ENCODE measurements at regions not wholly inside any gene's neighbourhood (a gene's known extent, or its start where the extent isn't known, plus 50 kb on each side); places are given as distances from the start of the nearest gene placed in this dataset.

- Mint-ChIP-seq H3K27ac (ENCODE audit: low read depth) (no peak overlapping the region), H3K27me3 (no peaks in the 10 kb centered on the region), H3K36me3 (ENCODE audit: insufficient read depth) (no peaks in the 10 kb centered on the region), H3K9me3 (peaks cover 16% of the 10 kb centered on the region), H3K4me1 (no peaks in the 10 kb centered on the region), H3K4me3 (no peak overlapping the region)
- DNase-seq (ENCODE audit: low spot score in 2 of 2) (no peak), ATAC-seq (replicated peaks; ENCODE audit: extremely low read depth, poor library complexity, severe bottlenecking) (no peak)
These were observed 231.9 kb upstream of the SEMA6D start for GRCh38 chr15:47485419-47485818.

- H3K27ac Mint-ChIP-seq (ENCODE audit: low read depth): no peak overlapping the region
- H3K27me3 Mint-ChIP-seq: no peaks in the 10 kb centered on the region
- H3K36me3 Mint-ChIP-seq (ENCODE audit: insufficient read depth): no peaks in the 10 kb centered on the region
- ATAC-seq (replicated peaks; ENCODE audit: extremely low read depth, poor library complexity, severe bottlenecking): no peak
- DNase-seq (ENCODE audit: low spot score in 2 of 2): no peak
- H3K9me3 Mint-ChIP-seq: peaks cover 12% of the 10 kb centered on the region
- no peaks in the 10 kb centered on the region for H3K4me1 Mint-ChIP-seq
- H3K4me3 Mint-ChIP-seq: no peak overlapping the region
These were observed 231.3 kb upstream of the SEMA6D start for GRCh38 chr15:47486040-47486439.

GRCh38 chr15:47492195-47492594 is 225.1 kb upstream of the SEMA6D start:
- no peak overlapping the region for H3K4me3 Mint-ChIP-seq
- DNase-seq (ENCODE audit: low spot score in 2 of 2) (no peak), ATAC-seq (replicated peaks; ENCODE audit: extremely low read depth, poor library complexity, severe bottlenecking) (no peak)
- H3K9me3 Mint-ChIP-seq: peaks cover 8% of the 10 kb centered on the region
- no peaks in the 10 kb centered on the region for H3K4me1 Mint-ChIP-seq
- no peaks in the 10 kb centered on the region for H3K27me3 Mint-ChIP-seq
- H3K36me3 Mint-ChIP-seq (ENCODE audit: insufficient read depth): no peaks in the 10 kb centered on the region
- H3K27ac Mint-ChIP-seq (ENCODE audit: low read depth): no peak overlapping the region

GRCh38 chr15:47493357-47494247 is 223.7 kb upstream of the SEMA6D start:
- Mint-ChIP-seq H3K4me1 (no peaks in the 10 kb centered on the region), H3K9me3 (peaks cover 2% of the 10 kb centered on the region)

GRCh38 chr15:47496343-47497185 is 220.7 kb upstream of the SEMA6D start:
- Mint-ChIP-seq H3K4me1 (no peaks in the 10 kb centered on the region), H3K4me3 (no peak overlapping the region), H3K27ac (ENCODE audit: low read depth) (no peak overlapping the region), H3K36me3 (ENCODE audit: insufficient read depth) (no peaks in the 10 kb centered on the region), H3K27me3 (no peaks in the 10 kb centered on the region), H3K9me3 (no peaks in the 10 kb centered on the region)
- ATAC-seq (replicated peaks; ENCODE audit: extremely low read depth, poor library complexity, severe bottlenecking) (no peak), DNase-seq (ENCODE audit: low spot score in 2 of 2) (no peak)

More at GRCh38 chr15:47493357-47494247, 223.7 kb upstream of the SEMA6D start:
- Mint-ChIP-seq H3K4me3 (no peak overlapping the region), H3K27ac (ENCODE audit: low read depth) (no peak overlapping the region), H3K36me3 (ENCODE audit: insufficient read depth) (no peaks in the 10 kb centered on the region), H3K27me3 (no peaks in the 10 kb centered on the region)
- ATAC-seq (replicated peaks; ENCODE audit: extremely low read depth, poor library complexity, severe bottlenecking) (no peak), DNase-seq (ENCODE audit: low spot score in 2 of 2) (no peak)

GRCh38 chr15:47500842-47501241 is 216.5 kb upstream of the SEMA6D start:
- no peak for ATAC-seq (replicated peaks; ENCODE audit: extremely low read depth, poor library complexity, severe bottlenecking)
- Mint-ChIP-seq H3K27ac (ENCODE audit: low read depth) (no peak overlapping the region), H3K9me3 (peaks cover 5% of the 10 kb centered on the region), H3K27me3 (no peaks in the 10 kb centered on the region), H3K36me3 (ENCODE audit: insufficient read depth) (no peaks in the 10 kb centered on the region), H3K4me1 (no peaks in the 10 kb centered on the region), H3K4me3 (no peak overlapping the region)
- DNase-seq (ENCODE audit: low spot score in 2 of 2): no peak

DNA sequence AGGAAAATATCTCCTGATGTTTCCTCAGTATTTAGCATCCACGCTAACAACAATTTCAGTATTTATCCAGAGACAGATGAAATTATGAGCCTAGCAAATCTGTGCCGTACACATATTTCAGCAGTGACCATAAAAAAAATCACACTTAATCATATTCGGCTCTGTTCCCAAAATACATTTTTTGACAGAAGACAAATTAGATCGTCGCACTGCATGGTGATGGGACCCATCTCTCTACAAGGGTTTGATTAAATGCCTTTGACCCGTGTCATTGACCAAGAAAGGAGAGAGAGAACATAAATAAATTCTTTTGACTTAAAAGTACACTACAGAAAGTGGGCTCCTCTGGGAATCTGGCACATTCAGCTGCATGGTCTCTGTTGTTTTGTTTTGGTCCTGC is 215.3 kb upstream of the SEMA6D start:
- Mint-ChIP-seq H3K27me3 (no peaks in the 10 kb centered on the region), H3K4me3 (no peak overlapping the region), H3K4me1 (no peaks in the 10 kb centered on the region), H3K9me3 (peaks cover 5% of the 10 kb centered on the region), H3K36me3 (ENCODE audit: insufficient read depth) (no peaks in the 10 kb centered on the region), H3K27ac (ENCODE audit: low read depth) (no peak overlapping the region)
- ATAC-seq (replicated peaks; ENCODE audit: extremely low read depth, poor library complexity, severe bottlenecking): no peak
- DNase-seq (ENCODE audit: low spot score in 2 of 2): no peak

DNA sequence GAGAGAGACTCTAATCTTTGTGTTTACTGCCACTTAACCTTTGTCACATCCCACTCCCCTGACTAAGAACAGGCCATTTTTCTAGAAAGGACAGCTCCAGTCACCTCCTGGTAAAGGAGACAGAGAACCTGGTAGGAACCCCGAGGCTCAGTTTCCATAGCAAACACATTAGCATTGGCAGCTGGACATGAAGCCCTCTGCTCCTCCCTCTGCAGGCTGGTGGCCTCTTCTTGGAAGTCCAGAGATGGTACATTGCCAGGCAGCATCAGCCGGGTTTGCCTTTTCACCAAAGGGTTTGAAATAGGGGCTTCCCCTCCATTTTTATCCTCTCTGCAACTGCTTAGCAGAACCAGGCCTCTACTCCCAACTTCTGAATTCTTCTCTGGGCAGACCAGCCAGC is 213.4 kb upstream of the SEMA6D start:
- ATAC-seq (replicated peaks; ENCODE audit: extremely low read depth, poor library complexity, severe bottlenecking) (no peak), DNase-seq (ENCODE audit: low spot score in 2 of 2) (no peak)
- no peak overlapping the region for H3K4me3 Mint-ChIP-seq
- H3K4me1 Mint-ChIP-seq: no peaks in the 10 kb centered on the region
- no peak overlapping the region for H3K27ac Mint-ChIP-seq (ENCODE audit: low read depth)
- peaks cover 5% of the 10 kb centered on the region for H3K9me3 Mint-ChIP-seq
- H3K27me3 Mint-ChIP-seq: no peaks in the 10 kb centered on the region
- H3K36me3 Mint-ChIP-seq (ENCODE audit: insufficient read depth): no peaks in the 10 kb centered on the region

- Mint-ChIP-seq H3K4me1 (no peaks in the 10 kb centered on the region), H3K9me3 (peaks cover 8% of the 10 kb centered on the region)
- DNase-seq (ENCODE audit: low spot score in 2 of 2): no peak
These were observed 212.6 kb upstream of the SEMA6D start for GRCh38 chr15:47504624-47505256.

GRCh38 chr15:47505712-47506328 is 211.5 kb upstream of the SEMA6D start:
- no peak overlapping the region for H3K4me3 Mint-ChIP-seq
- H3K36me3 Mint-ChIP-seq (ENCODE audit: insufficient read depth): no peaks in the 10 kb centered on the region
- no peaks in the 10 kb centered on the region for H3K4me1 Mint-ChIP-seq
- H3K27ac Mint-ChIP-seq (ENCODE audit: low read depth): no peak overlapping the region
- DNase-seq (ENCODE audit: low spot score in 2 of 2) (no peak), ATAC-seq (replicated peaks; ENCODE audit: extremely low read depth, poor library complexity, severe bottlenecking) (no peak)
- H3K27me3 Mint-ChIP-seq: no peaks in the 10 kb centered on the region
- peaks cover 13% of the 10 kb centered on the region for H3K9me3 Mint-ChIP-seq

More at GRCh38 chr15:47504624-47505256, 212.6 kb upstream of the SEMA6D start:
- Mint-ChIP-seq H3K4me3 (no peak overlapping the region), H3K27me3 (no peaks in the 10 kb centered on the region), H3K27ac (ENCODE audit: low read depth) (no peak overlapping the region), H3K36me3 (ENCODE audit: insufficient read depth) (no peaks in the 10 kb centered on the region)
- ATAC-seq (replicated peaks; ENCODE audit: extremely low read depth, poor library complexity, severe bottlenecking): no peak

- Mint-ChIP-seq H3K27ac (ENCODE audit: low read depth) (no peak overlapping the region), H3K4me3 (no peak overlapping the region), H3K9me3 (peaks cover 13% of the 10 kb centered on the region), H3K4me1 (no peaks in the 10 kb centered on the region), H3K27me3 (no peaks in the 10 kb centered on the region), H3K36me3 (ENCODE audit: insufficient read depth) (no peaks in the 10 kb centered on the region)
- DNase-seq (ENCODE audit: low spot score in 2 of 2) (no peak), ATAC-seq (replicated peaks; ENCODE audit: extremely low read depth, poor library complexity, severe bottlenecking) (no peak)
These were observed 210.8 kb upstream of the SEMA6D start for GRCh38 chr15:47506329-47507100.

Data from central memory CD8-positive, alpha-beta T cell (primary cell).